MCF 10A (cell line): ENCODE measurements at regions not wholly inside any gene's neighbourhood (a gene's known extent, or its start where the extent isn't known, plus 50 kb on each side); places are given as distances from the start of the nearest gene placed in this dataset.

ENCODE experiments used
- BruUV-seq: library from RNA; stranded (reverse); fragments of 400-500 nt; replicated peaks from 2 replicates; lab custom pipeline; 2021; lab: Mats Ljungman, UMichigan
- CTCF ChIA-PET: fragments of 300-600 bp; sonication (Branson Sonifier 250); formaldehyde crosslinking; extraction: SDS; loops from one replicate; lab custom pipeline; 2021; ENCODE audit warnings: antibody characterized with exemption, inconsistent platforms; lab: Yijun Ruan, JAX
- POLR2A ChIA-PET: fragments of 300-600, 350-650 bp; sonication (Branson Sonifier 250); formaldehyde crosslinking; extraction: SDS; loops from one replicate; lab custom pipeline; 2020; ENCODE audit warnings: antibody characterized with exemption, inconsistent platforms; lab: Yijun Ruan, JAX
- DNase-seq: peaks from one replicate; pipeline ENCODE4 v3.0.0-alpha.2; 2018; ENCODE audit not compliant: unreplicated experiment
- H3K27ac Mint-ChIP-seq: one replicate; pipeline ENCODE4 v1.8.0; 2022; ENCODE audit warnings: mild to moderate bottlenecking, low read depth, mixed read lengths; ENCODE audit not compliant: unreplicated experiment
- H3K27me3 Mint-ChIP-seq: one replicate; pipeline ENCODE4 v1.8.0; 2022; ENCODE audit warnings: mixed read lengths; ENCODE audit not compliant: insufficient read depth, unreplicated experiment
- H3K36me3 Mint-ChIP-seq: one replicate; pipeline ENCODE4 v1.8.0; 2022; ENCODE audit warnings: mild to moderate bottlenecking, moderate library complexity, mixed read lengths; ENCODE audit not compliant: insufficient read depth, unreplicated experiment
- H3K4me1 Mint-ChIP-seq: one replicate; pipeline ENCODE4 v1.8.0; 2022; ENCODE audit warnings: mixed read lengths; ENCODE audit not compliant: insufficient read depth, unreplicated experiment
- H3K4me3 Mint-ChIP-seq: one replicate; pipeline ENCODE4 v1.8.0; 2022; ENCODE audit warnings: mild to moderate bottlenecking, moderate library complexity, mixed read lengths; ENCODE audit not compliant: unreplicated experiment
- H3K9me3 Mint-ChIP-seq: one replicate; pipeline ENCODE4 v1.8.0; 2022; ENCODE audit warnings: mixed read lengths; ENCODE audit not compliant: unreplicated experiment
- CTCF ChIP-seq: fragments of 200-600 bp; IDR thresholded peaks from one replicate; pipeline ENCODE4 v1.8.0; 2022; ENCODE audit warnings: antibody characterized with exemption, mild to moderate bottlenecking; ENCODE audit not compliant: unreplicated experiment
- intact Hi-C: fragments of 100-400 bp; cut with micrococcal nuclease; formaldehyde crosslinking; loops from 2 replicates; pipeline ENCODE4 v1.14.1; 2022

- no peak for TF ChIP-seq CTCF
- POLR2A ChIA-PET, result no interaction called here
- DNase-seq, result no peak
- H3K36me3 Mint-ChIP-seq, result no peaks in the 10 kb centered on the region
- no peak overlapping the region for H3K4me3 Mint-ChIP-seq
- no peaks in the 10 kb centered on the region for H3K9me3 Mint-ChIP-seq
- BruUV-seq, result no TSS peak
- no peak overlapping the region for H3K27ac Mint-ChIP-seq
- no peaks in the 10 kb centered on the region for H3K27me3 Mint-ChIP-seq
- CTCF ChIA-PET, result no interaction called here
- H3K4me1 Mint-ChIP-seq, result peaks cover 5% of the 10 kb centered on the region
- intact Hi-C loops, result no loop called here
Measured at GRCh38 chr10:83817797-83818196, 321.5 kb upstream of the GHITM start.

- Mint-ChIP-seq H3K27ac (no peak overlapping the region), H3K4me1 (peaks cover 5% of the 10 kb centered on the region), H3K9me3 (no peaks in the 10 kb centered on the region), H3K27me3 (no peaks in the 10 kb centered on the region), H3K36me3 (no peaks in the 10 kb centered on the region), H3K4me3 (no peak overlapping the region)
- no TSS peak for BruUV-seq
- no peak for DNase-seq
- CTCF ChIA-PET, result no interaction called here
- POLR2A ChIA-PET, result interaction anchor here (0.6 kb wide), 1 partner anchor 328 kb away, joined by 3 read pairs; no protein-coding TSS in a partner anchor
- no peak for TF ChIP-seq CTCF
- intact Hi-C loops, result no loop called here
Measured at GRCh38 chr10:83819609-83820008, 319.7 kb upstream of the GHITM start.

GRCh38 chr10:83820033-83820432 is 319.3 kb upstream of the GHITM start:
- no peak overlapping the region for H3K27ac Mint-ChIP-seq
- H3K27me3 Mint-ChIP-seq, result no peaks in the 10 kb centered on the region
- intact Hi-C loops, result no loop called here
- H3K9me3 Mint-ChIP-seq, result no peaks in the 10 kb centered on the region
- no peak for TF ChIP-seq CTCF
- H3K4me3 Mint-ChIP-seq, result no peak overlapping the region
- peaks cover 5% of the 10 kb centered on the region for H3K4me1 Mint-ChIP-seq
- no peak for DNase-seq
- BruUV-seq, result no TSS peak
- ChIA-PET CTCF (no interaction called here), POLR2A (no interaction called here)
- H3K36me3 Mint-ChIP-seq, result no peaks in the 10 kb centered on the region

GRCh38 chr10:83824099-83824498 is 315.2 kb upstream of the GHITM start:
- H3K36me3 Mint-ChIP-seq, result no peaks in the 10 kb centered on the region
- H3K27me3 Mint-ChIP-seq, result no peaks in the 10 kb centered on the region
- no peak for DNase-seq
- no peak overlapping the region for H3K27ac Mint-ChIP-seq
- peaks cover 7% of the 10 kb centered on the region for H3K9me3 Mint-ChIP-seq
- POLR2A ChIA-PET, result no interaction called here
- CTCF ChIA-PET, result interaction anchor here (1.0 to 1.4 kb wide), 2 partner anchors 12 to 46 kb away, joined by 3 to 4 read pairs; no protein-coding TSS in a partner anchor
- no peak for TF ChIP-seq CTCF
- H3K4me1 Mint-ChIP-seq, result peaks cover 5% of the 10 kb centered on the region
- intact Hi-C loops, result no loop called here
- BruUV-seq, result no TSS peak
- H3K4me3 Mint-ChIP-seq, result no peak overlapping the region
